Esophagus (tissue), 2 donors: ENCODE measurements at regions not wholly inside any gene's neighbourhood (a gene's known extent, or its start where the extent isn't known, plus 50 kb on each side); places are given as distances from the start of the nearest gene placed in this dataset.

ENCODE experiments used
- H3K27ac ChIP-seq, 2 donors: one replicate each; pipeline ENCODE4 v1.5.1; 2013; ENCODE audit warnings: low read depth in 2 of 2, mild to moderate bottlenecking in 2 of 2, inconsistent platforms in 1 of 2, low read length in 1 of 2, moderate library complexity in 1 of 2
- H3K27me3 ChIP-seq, 2 donors: one replicate each; pipeline ENCODE4 v1.6.1; 2013; ENCODE audit warnings: low read length in 2 of 2, control low read depth in 1 of 2, mild to moderate bottlenecking in 1 of 2; ENCODE audit not compliant: insufficient read depth in 2 of 2, control insufficient read depth in 1 of 2
- H3K36me3 ChIP-seq, 2 donors: one replicate each; pipeline ENCODE4 v1.6.1; 2013; ENCODE audit warnings: low read length in 1 of 2; ENCODE audit not compliant: control insufficient read depth in 2 of 2, insufficient read depth in 2 of 2
- H3K4me1 ChIP-seq, 2 donors: one replicate each; pipeline ENCODE4 v1.6.1; 2013; ENCODE audit warnings: low read length in 1 of 2; ENCODE audit not compliant: control insufficient read depth in 2 of 2, insufficient read depth in 2 of 2
- H3K4me3 ChIP-seq, 2 donors: one replicate each; pipeline ENCODE4 v1.5.1; 2013; ENCODE audit warnings: low read length in 2 of 2, mild to moderate bottlenecking in 2 of 2, low read depth in 1 of 2, moderate library complexity in 1 of 2
- H3K9me3 ChIP-seq, 2 donors: one replicate each; pipeline ENCODE4 v1.6.1; 2013; ENCODE audit warnings: mild to moderate bottlenecking in 2 of 2, low read depth in 1 of 2, low read length in 1 of 2, moderate library complexity in 1 of 2; ENCODE audit not compliant: control insufficient read depth in 2 of 2, insufficient read depth in 1 of 2
- WGBS, 2 donors: extraction: QIAGEN DNeasy Blood & Tissue Kit; methylation state at CpG; one replicate each; pipeline ENCODE4 v1.1.7; 2013; 5-methylcytosine and 5-hydroxymethylcytosine counted together
- donor health status: healthy with polysubstance abuse.
- donor health status: Bipolar disorder and iron deficiency.

GRCh38 chr2:238763471-238763995 is 84.4 kb upstream of the TWIST2 start:
- 50 to 54% methylated on average over 7 of the region's 7 CpGs for WGBS, 2 donors
- Histone ChIP-seq H3K27ac (no peak overlapping the region), H3K36me3 (no peaks in the 10 kb centered on the region), H3K9me3 (no peaks in the 10 kb centered on the region), H3K4me1 (no peaks in the 10 kb centered on the region), H3K27me3 (no peaks in the 10 kb centered on the region), H3K4me3 (no peak overlapping the region)

GRCh38 chr2:238765590-238765989 is 82.3 kb upstream of the TWIST2 start:
- Histone ChIP-seq H3K4me3 (no peak overlapping the region), H3K27ac (no peak overlapping the region), H3K36me3 (no peaks in the 10 kb centered on the region), H3K27me3 (no peaks in the 10 kb centered on the region), H3K9me3 (no peaks in the 10 kb centered on the region), H3K4me1 (no peaks in the 10 kb centered on the region)
- 71% methylated on average over 8 of the region's 8 CpGs for WGBS, 2 donors

GRCh38 chr2:238771218-238771617 is 76.7 kb upstream of the TWIST2 start:
- no peaks in the 10 kb centered on the region for H3K36me3 ChIP-seq
- H3K9me3 ChIP-seq: no peaks in the 10 kb centered on the region
- no peak overlapping the region for H3K4me3 ChIP-seq
- no peaks in the 10 kb centered on the region for H3K4me1 ChIP-seq
- no peak overlapping the region for H3K27ac ChIP-seq
- WGBS, 2 donors: 26 to 29% methylated on average over 6 of the region's 6 CpGs
- no peaks in the 10 kb centered on the region for H3K27me3 ChIP-seq

GRCh38 chr2:238771639-238772038 is 76.2 kb upstream of the TWIST2 start:
- no peaks in the 10 kb centered on the region for H3K36me3 ChIP-seq
- H3K27me3 ChIP-seq: no peaks in the 10 kb centered on the region
- no peaks in the 10 kb centered on the region for H3K4me1 ChIP-seq
- WGBS, 2 donors: 42 to 50% methylated on average over 15 of the region's 15 CpGs
- no peak overlapping the region for H3K27ac ChIP-seq
- no peak overlapping the region for H3K4me3 ChIP-seq
- no peaks in the 10 kb centered on the region for H3K9me3 ChIP-seq

GRCh38 chr2:238772635-238773297 is 75.1 kb upstream of the TWIST2 start:
- H3K4me1 ChIP-seq: no peaks in the 10 kb centered on the region
- H3K27ac ChIP-seq: no peak overlapping the region
- H3K27me3 ChIP-seq: no peaks in the 10 kb centered on the region
- no peak overlapping the region for H3K4me3 ChIP-seq
- 88 to 89% methylated on average over 21 of the region's 21 CpGs for WGBS, 2 donors
- H3K36me3 ChIP-seq: no peaks in the 10 kb centered on the region
- no peaks in the 10 kb centered on the region for H3K9me3 ChIP-seq

GRCh38 chr2:238773472-238773871 is 74.4 kb upstream of the TWIST2 start:
- WGBS, 2 donors: 84 to 91% methylated on average over 14 of the region's 14 CpGs
- H3K4me1 ChIP-seq: no peaks in the 10 kb centered on the region
- no peak overlapping the region for H3K4me3 ChIP-seq
- no peaks in the 10 kb centered on the region for H3K27me3 ChIP-seq
- no peaks in the 10 kb centered on the region for H3K36me3 ChIP-seq
- no peaks in the 10 kb centered on the region for H3K9me3 ChIP-seq
- H3K27ac ChIP-seq: no peak overlapping the region

GRCh38 chr2:238774071-238774470 is 73.8 kb upstream of the TWIST2 start:
- H3K4me3 ChIP-seq: no peak overlapping the region
- H3K4me1 ChIP-seq: no peaks in the 10 kb centered on the region
- H3K27me3 ChIP-seq: no peaks in the 10 kb centered on the region
- H3K36me3 ChIP-seq: no peaks in the 10 kb centered on the region
- H3K9me3 ChIP-seq: no peaks in the 10 kb centered on the region
- WGBS, 2 donors: 79 to 82% methylated on average over 7 of the region's 7 CpGs
- H3K27ac ChIP-seq: no peak overlapping the region

GRCh38 chr2:238774980-238775509 is 72.8 kb upstream of the TWIST2 start:
- no peaks in the 10 kb centered on the region for H3K36me3 ChIP-seq
- H3K27me3 ChIP-seq: no peaks in the 10 kb centered on the region
- H3K9me3 ChIP-seq: no peaks in the 10 kb centered on the region
- 55 to 79% methylated on average over 5 of the region's 5 CpGs for WGBS, 2 donors
- H3K27ac ChIP-seq: no peak overlapping the region
- H3K4me3 ChIP-seq: no peak overlapping the region
- H3K4me1 ChIP-seq: no peaks in the 10 kb centered on the region

GRCh38 chr2:238775591-238775990 is 72.3 kb upstream of the TWIST2 start:
- Histone ChIP-seq H3K27me3 (no peaks in the 10 kb centered on the region), H3K27ac (no peak overlapping the region), H3K4me3 (no peak overlapping the region), H3K4me1 (no peaks in the 10 kb centered on the region), H3K9me3 (no peaks in the 10 kb centered on the region), H3K36me3 (no peaks in the 10 kb centered on the region)
- WGBS, 2 donors: 79 to 88% methylated on average over 11 of the region's 11 CpGs
